HG03064 (cell line): ENCODE measurements at regions not wholly inside any gene's neighbourhood (a gene's known extent, or its start where the extent isn't known, plus 50 kb on each side); places are given as distances from the start of the nearest gene placed in this dataset.

Experiments
- ATAC-seq: cut with Tn5 transposase; IDR thresholded peaks from one replicate; pipeline ENCODE4 v1.9.1; 2021; ENCODE audit warnings: low read depth; ENCODE audit not compliant: unreplicated experiment

DNA sequence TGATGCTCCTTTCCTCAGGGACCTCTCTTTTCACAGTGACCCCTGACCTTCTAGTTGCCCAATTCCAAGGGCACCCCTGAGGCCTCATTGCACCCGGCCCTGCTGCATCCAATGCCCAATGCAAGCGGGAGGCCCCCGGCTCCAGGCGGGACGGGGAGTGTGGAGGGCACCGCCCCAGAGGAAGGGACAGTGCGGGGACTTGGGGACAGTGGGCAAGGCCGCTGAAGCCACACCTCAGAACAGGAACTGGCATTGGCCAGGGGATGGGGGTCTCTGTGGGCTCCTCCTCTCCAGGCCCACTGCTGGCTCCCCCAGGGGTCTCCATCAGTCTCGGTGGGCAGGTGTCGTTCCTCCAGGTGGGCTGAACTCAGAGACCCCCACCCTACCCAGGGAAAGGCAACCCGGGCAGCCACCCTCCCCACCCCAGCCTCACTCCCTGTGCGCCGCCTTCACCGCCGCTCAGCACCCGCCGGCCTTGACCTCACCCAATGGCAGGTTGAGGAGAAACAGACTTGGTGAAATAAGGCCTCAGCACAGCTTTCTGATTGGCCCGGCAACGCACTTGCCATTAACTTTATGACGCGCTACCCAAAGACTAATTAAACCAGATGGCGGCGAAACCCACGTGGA lies 1312.0 kb downstream of the BRD1 start:
- ATAC-seq = no peak

DNA sequence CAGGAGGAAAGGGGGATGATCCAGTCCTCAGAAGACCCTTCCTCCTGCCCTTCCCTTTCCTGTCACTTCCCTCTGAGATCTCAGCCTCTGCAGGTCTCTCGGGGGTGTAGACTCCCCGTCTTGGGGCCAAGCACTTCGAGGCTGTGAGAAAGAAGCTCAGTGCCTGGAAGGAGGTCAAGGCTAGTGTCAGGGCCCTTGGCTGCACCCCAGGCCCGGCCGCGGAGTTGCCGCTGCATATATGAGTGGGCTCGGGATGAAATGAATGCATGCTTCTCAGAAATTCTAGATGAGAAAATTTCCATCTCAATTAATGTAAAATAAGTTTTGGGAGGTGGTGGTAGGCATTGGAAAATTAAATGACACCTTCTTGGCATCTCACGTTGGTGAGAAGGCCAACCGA lies 1313.7 kb downstream of the BRD1 start:
- ATAC-seq = no peak

DNA sequence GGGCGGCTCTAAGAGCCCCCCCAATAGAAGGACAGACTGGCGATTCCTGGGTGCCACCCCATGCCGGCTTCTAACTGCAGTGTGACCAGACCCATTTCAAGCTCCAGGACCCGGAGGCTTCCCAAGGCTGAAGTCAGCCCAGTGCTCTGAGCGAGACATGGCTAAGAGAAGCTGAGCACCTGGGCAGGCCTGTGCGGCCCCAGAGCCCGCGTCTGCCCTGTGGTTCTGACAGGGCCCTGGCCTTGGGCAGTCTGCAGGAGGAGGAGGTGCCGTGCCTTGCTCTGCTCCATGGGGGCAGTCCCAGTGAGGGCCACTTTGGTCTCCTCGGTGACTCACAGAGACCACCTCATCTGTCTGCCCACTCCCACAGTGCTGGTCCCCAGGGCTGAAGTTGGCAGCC lies 1314.2 kb downstream of the BRD1 start:
- no peak for ATAC-seq

DNA sequence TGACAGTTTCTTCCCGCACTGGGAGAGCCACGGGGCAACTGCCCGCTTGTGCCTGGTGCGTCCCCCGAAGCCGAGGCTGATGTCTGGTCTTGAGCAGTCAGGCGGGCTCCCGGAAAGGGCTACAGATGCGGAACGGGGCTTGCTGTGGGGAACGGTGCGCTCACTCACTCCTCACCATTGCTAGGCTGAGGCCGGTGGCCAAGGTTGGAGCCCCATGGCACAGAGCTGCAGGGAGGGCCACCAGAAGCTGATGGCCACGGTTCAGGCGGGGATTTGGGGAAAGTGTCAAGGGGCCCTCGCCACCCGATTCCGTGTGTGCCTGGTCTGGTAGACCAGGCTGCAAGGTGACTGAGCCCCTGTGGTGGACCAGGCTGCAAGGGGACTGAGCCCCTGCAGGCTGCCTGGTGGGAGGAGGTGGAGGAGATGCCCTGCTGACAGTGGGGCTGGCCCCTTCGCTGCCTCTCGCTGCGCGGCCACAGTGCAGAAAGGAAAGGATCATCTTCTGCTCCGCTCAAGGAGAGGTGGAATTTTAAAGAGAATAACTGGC lies 1315.8 kb downstream of the BRD1 start:
- ATAC-seq = no peak

DNA sequence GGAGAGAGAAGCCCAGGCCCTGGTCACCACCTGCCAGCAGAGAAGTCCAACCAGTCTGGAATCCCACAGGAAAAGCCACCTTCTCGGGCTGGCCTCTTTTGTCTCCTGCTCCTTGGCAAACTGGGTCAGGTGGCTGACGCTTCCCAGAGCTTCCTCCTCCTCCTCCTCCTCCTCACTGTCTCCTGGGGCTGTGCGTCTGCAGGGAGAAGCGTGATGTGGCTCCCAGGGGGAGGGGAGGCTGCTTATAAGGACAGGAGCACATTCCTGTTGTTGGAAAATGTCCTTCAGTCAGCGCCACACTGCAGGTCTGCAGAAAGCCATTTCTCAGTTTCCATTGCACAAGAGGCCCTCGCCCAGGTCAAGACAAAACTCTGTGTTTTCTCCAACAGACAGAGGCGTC lies 1316.5 kb downstream of the BRD1 start:
- ATAC-seq = no peak

DNA sequence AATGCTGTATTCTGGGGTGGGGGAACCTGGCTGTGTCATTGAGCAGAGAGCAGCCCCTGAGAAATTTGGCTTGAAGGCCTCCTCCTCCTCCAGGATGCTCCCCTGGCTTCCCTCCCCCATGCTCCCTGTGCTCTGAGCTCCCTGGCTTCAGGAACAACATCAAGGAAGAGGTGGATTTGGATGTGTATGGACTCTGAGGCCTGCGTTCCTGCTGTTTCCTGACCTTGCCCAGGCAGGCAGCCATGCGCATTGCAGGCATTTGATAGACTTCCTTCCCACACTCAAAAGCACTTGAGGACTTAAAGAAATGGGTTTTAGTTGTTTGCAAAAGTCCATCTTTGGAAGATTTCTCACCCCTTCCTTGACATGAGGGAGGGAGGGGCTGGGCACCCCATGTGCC lies 1317.1 kb downstream of the BRD1 start:
- ATAC-seq = no peak

DNA sequence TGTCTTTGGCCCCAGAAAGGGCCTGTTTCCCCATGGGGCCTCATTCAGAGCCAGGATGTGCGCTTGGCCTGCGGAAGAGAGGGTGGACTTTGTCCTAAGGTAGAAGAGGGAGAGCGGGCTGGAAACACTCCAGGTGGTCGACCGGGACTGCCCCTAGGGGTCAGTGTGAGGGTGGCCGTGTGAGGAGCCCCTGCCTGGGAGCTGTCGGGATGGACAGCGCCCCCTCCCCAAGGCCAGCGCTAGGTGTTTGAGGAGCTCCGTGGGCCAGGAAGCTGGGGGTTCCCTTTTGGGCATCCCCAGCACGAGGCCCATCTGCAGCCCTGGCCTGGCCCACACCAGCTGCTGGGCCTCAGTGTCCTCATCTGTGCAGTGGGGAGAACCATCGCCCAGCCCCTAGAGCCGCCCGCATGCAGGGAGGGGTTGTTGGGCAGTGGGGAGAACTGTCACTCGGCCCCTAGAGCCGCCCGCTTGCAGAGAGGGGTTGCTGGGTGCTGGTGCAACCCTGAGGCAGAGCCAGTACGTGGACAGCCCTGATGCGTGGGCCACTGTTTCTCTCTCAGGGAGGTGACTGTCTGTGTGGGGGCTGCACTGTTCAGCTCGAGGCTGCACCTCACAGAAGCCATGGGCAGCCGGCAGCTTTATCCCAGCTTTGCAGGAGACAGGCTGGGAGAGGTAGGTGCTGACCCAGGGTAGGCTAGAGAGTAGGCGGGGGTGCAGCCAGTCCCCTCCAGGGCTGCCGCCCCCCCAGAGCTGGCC lies 1319.9 kb downstream of the BRD1 start:
- ATAC-seq = no peak

DNA sequence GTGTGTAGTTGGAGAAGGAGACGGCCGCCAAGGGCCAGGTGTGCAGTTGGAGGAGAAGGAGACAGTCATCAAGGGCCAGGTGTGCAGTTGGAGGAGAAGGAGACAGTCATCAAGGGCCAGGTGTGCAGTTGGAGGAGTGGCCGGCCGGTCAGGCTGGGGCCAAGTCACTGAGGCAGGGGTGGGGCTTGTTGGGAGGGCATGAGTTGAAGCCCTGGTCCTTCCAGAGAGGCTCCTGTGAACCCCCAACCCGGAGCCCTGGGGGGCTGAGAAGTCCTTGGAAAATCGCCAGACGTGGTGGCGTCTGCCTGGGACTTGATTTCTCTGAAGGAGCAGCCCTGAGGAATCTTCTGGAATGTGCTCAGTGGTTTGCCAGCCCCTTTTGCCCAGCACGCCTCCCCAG lies 1320.5 kb downstream of the BRD1 start:
- no peak for ATAC-seq

DNA sequence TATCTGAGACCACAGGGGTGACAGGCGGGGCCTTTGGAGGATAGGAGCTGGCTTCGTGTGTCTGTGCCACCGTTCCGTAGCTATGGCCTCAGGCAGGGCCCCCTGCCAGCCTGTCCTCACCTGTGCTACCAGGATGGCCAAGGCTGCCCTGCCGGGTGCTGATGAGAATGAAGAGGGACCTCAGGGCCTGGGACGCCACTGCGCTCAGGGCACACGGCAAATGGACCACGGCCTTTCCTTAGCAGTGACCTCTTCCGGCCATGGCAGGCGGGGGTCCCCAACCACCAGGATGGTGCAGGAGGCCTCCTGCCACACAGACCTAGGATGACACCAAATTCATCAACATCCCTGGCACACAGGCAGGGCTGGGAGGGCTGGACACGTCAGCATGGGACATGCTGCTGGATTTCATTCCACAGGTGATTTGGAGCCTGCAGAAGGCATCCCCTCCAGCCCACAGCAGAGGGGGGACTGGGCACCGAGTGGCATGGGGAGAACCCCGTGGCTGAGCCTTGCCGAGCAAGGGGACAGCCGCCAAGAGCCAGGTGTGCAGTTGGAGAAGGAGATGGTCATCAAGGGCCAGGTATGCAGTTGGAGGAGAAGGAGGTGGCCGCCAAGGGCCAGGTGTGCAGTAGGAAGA lies 1321.0 kb downstream of the BRD1 start:
- no peak for ATAC-seq

DNA sequence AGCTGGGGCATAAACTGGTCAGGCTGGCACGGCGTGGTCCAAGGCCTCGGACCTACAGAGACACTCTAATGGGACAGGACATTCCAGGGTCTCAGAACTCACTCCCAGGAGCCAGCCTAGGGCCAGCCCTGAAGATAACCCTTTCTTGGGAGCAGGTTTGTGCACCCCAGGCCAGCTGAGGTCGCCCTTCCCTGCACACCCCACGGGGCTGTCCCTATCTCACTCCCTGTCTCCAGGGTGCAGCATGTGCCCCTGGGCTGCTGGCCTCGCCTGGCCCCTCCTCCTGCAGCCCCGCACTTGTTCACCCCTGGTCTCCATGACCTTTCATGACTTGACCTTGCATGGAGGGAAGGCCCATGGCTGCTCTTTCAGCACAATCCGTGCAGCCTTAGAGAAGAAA lies 1321.8 kb downstream of the BRD1 start:
- no peak for ATAC-seq

DNA sequence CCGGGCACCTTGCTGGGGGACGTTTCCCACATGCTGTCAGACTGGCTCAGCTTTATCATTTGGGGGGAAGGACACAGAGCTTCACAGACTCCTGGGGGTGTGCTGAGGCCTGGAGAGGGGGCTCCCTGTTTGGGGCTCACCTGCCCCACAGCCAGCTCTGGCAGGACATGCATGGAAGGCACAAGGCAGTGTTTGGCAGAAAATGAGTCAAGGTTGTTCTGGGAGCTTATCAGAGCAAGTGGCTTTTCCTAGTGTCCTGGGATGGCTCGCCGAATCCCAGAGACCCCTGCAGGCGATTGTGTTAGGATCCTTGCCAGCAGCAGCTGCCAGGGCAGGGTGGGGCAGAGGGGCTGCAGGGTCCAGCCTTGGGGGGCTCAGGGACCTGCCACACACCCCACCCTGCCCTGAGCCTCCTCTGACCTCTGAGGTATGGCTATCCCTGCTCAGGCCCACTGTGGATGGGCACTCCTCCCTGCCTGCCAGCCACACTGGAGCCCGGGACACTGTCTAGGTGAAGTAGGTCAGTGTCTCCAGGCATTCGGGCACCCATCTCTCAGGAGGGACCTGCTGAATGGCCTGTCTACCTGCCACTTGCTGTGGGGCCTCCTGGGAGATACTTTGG lies 1323.0 kb downstream of the BRD1 start:
- no peak for ATAC-seq

DNA sequence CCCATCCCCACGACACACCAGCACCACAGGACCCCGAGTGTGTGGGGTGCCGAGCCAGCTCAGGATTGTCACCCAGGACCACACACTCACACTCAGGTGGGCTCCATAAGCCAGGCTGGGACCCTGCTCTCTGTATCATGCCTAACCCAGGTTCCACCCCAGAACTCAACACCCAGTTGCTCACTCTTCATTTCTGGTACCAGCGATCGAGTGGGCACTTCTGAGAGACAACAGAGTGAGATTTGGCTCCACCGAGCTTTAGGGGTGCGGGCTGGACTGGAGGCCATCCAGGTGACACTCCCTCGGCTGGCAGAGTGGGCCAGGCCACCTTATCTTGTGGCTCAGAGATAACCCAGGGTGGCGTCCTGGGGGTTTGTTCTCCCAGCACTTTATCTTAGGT lies 1323.8 kb downstream of the BRD1 start:
- no peak for ATAC-seq

DNA sequence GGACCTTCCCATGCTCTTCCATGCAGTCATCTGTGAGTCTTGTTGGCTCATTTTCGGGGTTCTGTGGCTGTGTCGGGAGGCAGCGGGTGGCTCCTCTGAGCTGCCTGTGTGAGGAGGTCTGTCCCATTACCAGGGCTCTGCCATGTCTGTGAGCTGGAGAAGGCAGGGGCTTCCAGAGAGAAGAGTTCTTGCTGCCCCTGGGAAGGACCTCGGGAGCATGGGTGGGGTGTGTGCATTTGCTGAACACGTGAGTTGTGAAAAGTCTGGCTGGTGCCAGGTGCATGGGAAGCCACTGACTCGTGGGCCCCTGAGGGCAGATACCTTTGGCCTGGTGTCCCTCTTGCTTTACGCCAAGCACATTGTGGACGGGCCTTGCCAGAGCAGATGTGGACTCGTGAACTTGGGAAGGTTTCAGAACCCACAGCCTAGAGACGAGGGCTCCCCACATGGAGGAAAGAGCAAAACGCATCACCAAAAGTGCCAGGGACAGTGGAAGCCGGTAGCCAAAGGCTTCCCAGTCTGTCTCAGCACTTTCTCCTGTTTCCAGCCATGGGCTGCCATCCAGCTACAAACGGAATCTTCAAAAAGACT lies 1324.5 kb downstream of the BRD1 start:
- no peak for ATAC-seq

DNA sequence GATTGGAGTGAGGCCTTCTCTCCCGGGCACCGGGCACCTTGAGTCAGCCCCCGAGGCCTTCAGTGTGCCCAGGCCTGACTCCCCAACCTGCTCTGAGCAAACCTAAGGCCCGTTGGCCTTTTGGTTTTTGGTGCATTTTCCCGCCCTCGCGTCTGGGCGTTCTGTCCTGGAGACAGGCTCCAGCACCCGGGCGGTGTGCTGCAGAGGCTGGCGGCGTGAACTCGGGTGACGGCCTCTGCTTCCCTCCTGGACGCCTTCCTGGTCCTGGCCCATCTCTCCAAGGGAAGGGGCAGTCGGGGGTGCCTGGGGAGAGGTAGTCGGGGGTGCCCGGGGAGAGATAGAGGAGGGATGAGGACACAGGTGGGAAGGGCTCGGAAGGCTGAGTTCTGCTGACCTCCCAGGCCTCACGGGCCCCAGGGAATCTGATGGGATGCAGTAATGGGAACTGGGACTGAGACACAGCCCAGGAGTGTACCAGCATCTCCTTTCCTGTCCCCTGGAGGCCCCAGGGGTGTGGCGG lies 1326.4 kb downstream of the BRD1 start:
- no peak for ATAC-seq

DNA sequence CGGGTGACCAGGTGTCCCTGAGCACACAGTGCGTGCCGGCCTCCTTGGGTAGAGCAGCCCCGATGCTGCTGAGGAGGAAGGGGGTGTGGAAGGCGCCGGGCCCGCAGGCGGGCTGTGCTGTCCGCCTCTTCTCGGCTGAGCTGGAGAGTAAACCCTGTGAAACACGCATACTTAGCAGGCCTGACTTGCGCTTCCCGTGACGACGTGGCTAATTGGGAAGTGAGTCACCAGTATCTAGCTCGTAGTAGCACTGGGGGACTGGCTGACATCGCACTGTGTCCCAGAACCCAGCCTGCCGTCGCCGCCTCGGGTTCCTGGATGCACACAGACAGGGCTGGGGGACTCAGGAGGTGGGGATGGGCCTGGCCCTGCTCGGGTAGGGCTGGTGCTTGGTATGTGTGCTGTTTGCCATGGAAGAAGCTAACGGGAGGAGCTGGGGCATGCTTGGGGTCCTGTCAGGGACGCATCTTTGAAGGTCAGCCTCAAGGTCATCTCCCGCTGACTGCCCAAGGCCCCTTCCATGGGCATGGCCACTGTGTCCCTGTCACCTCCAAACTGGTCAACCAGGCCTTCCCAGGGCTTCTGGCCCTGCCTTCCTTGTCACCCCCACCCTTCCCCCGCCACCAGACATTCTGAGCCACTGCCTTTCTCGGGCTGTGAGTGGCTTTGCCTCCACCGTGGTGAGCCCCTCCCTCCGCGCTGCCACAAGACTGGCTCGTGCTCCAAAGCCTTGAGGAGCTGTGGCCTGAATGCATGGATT lies 1327.0 kb downstream of the BRD1 start:
- no peak for ATAC-seq

DNA sequence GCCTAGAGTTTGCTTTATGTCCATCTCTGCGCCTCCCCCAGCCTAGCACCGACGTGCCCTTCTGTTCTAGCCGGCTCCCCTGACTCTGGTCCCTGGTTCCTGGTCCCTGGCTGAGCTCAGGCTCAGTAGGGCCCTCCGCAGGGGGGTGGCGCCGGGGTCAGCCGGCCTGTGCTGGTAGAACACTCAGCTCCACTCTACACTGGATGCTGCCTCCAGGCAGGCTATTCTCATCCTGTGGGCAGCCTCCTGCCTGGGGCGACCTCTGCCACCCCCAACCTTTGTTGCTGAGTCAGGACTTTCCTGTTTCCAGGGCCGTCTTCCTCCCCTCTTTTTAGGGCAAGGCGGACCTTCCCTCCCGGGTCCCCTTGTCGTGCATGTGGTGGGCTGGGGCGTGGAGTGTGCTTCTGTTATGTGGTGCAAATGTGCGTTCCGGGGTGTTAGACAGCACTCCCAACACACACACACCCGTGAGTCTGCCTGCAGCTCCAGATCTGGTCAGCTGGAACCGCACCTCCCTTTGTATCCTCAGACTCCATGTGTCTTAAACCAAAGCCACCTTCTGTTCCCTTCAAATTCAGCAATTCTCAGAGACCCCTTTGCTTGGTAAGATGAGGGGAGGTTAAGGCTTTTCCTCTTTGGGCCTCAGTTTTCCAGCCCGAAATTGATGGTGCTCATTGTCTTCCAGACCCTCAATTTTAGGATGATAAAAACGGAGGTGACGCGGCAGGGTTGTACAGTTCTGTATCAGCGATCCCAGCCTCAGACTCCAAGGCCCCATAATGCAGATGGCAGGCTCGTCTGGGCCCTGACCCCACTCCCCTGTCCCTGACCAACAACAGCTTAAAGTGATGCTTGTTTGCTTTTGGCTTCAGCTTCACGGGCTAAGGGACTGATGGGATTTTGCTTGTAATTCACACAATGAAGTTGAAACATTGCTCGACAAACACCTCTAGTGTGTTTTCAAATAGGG lies 1327.9 kb downstream of the BRD1 start:
- ATAC-seq = no peak

DNA sequence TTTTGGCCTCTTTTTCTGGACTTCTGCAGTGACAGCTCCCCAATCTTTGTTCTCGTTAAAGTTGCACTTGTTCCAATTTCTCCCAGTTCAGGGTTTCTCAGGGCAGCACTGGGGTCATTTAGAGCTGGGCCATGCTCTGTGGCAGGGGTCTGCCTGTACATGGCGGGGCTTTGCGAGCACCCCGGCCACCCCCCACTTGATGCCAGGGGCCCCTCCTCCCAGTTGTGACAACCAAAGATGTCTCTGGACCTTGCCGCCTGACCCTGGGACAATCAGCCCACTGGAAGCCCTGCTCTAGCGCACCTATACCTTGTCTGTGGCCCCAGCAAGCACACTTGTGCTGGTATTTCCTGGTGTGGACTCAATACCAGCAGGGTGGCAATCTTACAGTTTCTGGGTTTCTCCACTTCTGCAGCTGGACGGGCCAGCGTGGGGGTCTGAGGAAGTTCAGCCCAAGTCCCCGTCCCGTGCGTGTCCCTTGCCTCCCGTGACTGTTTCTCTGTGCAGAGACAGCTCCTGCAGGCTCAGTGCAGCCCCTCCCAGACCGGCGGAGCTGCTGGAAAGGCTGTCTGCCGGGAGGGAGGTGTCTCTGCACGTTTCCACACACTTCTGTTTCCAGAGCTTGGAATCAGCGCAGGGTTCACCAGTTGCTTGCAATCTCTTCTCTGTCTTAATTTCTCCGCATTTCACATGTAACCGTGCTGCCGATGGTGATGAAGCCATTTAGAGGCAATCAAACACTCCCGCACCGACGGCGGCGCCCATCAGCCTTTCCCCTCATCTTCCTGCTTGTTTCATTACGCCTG lies 1328.9 kb downstream of the BRD1 start:
- no peak for ATAC-seq
